ENCODE measurements at regions not wholly inside any gene's neighbourhood (a gene's known extent, or its start where the extent isn't known, plus 50 kb on each side); places are given as distances from the start of the nearest gene placed in this dataset.

DNA sequence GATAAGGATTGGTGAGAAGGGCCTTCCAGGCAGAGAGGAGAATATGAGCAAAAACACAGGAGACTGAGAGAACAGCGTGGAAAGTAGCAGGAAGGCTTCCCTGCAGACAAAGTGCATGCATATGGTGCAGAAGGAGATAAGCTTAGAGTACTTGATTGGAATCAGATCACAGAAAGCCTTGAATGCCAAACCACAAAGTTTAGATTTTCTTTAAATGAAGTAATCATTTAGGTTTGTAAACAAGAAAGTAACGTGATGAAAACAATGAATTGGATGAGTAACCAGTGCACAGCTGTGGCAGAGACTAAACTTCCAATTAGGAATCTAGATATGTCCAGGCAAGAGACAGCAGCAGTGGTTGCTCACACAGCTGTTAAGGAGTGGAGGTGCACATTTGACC, 83.8 kb upstream of the C1QTNF7 start:
- Histone ChIP-seq H3K79me2 (ENCODE audit: insufficient read depth, low read length) (no peaks in the 10 kb centered on the region), H3K27ac (ENCODE audit: low read depth, low read length) (no peak overlapping the region), H3K9me2 (replicated peaks; ENCODE audit: insufficient read depth, low read length) (no peaks in the 10 kb centered on the region), H3K4me2 (ENCODE audit: low read depth, low read length, poor library complexity, severe bottlenecking) (no peak overlapping the region), H3K9me3 (ENCODE audit: insufficient read depth, low read length) (no peaks in the 10 kb centered on the region), H3F3A (ENCODE audit: insufficient read depth) (no peaks in the 10 kb centered on the region), H3K36me3 (ENCODE audit: low read length) (no peaks in the 10 kb centered on the region), H2AFZ (ENCODE audit: low read depth, low read length, severe bottlenecking) (no peak overlapping the region), H3K9ac (ENCODE audit: low read length) (no peak overlapping the region), H3K4me3 (ENCODE audit: insufficient read depth, low read length, poor library complexity, severe bottlenecking) (no peak overlapping the region), H4K20me1 (ENCODE audit: low read depth, low read length) (no peaks in the 10 kb centered on the region), H3K27me3 (ENCODE audit: low read length) (no peaks in the 10 kb centered on the region)
- TF ChIP-seq, protein P1, sequence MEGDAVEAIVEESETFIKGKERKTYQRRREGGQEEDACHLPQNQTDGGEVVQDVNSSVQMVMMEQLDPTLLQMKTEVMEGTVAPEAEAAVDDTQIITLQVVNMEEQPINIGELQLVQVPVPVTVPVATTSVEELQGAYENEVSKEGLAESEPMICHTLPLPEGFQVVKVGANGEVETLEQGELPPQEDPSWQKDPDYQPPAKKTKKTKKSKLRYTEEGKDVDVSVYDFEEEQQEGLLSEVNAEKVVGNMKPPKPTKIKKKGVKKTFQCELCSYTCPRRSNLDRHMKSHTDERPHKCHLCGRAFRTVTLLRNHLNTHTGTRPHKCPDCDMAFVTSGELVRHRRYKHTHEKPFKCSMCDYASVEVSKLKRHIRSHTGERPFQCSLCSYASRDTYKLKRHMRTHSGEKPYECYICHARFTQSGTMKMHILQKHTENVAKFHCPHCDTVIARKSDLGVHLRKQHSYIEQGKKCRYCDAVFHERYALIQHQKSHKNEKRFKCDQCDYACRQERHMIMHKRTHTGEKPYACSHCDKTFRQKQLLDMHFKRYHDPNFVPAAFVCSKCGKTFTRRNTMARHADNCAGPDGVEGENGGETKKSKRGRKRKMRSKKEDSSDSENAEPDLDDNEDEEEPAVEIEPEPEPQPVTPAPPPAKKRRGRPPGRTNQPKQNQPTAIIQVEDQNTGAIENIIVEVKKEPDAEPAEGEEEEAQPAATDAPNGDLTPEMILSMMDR (IDR thresholded peaks at IDR 0.05; ENCODE audit: insufficient read depth, low read length, poor library complexity, severe bottlenecking): no peak
- no peak for TF ChIP-seq EZH2phosphoT487 (conservative IDR thresholded peaks at IDR 0.05; ENCODE audit: low read length)

DNA sequence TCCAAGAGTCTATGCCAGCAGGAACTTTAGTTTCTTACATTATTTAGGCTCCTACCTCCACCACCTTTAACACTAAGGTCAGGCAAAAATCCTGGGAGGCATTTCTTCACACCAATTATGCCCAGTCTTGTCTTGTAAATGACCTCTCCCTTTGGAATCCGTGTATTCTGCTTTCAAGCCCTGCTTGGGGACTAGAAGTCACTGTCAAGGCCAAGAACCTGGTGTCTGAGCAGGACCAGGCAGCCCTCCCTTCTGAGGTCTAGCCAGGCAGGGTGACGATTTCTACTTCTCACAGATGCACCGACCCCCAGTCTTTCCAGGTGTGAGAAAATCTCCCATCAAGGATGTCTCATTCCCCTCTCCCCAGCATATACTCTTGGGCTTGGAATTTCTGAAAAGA, 82.7 kb upstream of the C1QTNF7 start:
- Histone ChIP-seq H3K4me3 (ENCODE audit: insufficient read depth, low read length, poor library complexity, severe bottlenecking) (no peak overlapping the region), H2AFZ (ENCODE audit: low read depth, low read length, severe bottlenecking) (no peak overlapping the region), H3K9me3 (ENCODE audit: insufficient read depth, low read length) (no peaks in the 10 kb centered on the region), H3K27me3 (ENCODE audit: low read length) (no peaks in the 10 kb centered on the region), H4K20me1 (ENCODE audit: low read depth, low read length) (no peaks in the 10 kb centered on the region), H3F3A (ENCODE audit: insufficient read depth) (no peaks in the 10 kb centered on the region), H3K36me3 (ENCODE audit: low read length) (no peaks in the 10 kb centered on the region), H3K27ac (ENCODE audit: low read depth, low read length) (no peak overlapping the region), H3K9me2 (replicated peaks; ENCODE audit: insufficient read depth, low read length) (no peaks in the 10 kb centered on the region), H3K79me2 (ENCODE audit: insufficient read depth, low read length) (no peaks in the 10 kb centered on the region), H3K9ac (ENCODE audit: low read length) (no peak overlapping the region), H3K4me2 (ENCODE audit: low read depth, low read length, poor library complexity, severe bottlenecking) (no peak overlapping the region)
- TF ChIP-seq, protein P1 (IDR thresholded peaks at IDR 0.05; ENCODE audit: insufficient read depth, low read length, poor library complexity, severe bottlenecking): no peak
- no peak for TF ChIP-seq EZH2phosphoT487 (conservative IDR thresholded peaks at IDR 0.05; ENCODE audit: low read length)

DNA sequence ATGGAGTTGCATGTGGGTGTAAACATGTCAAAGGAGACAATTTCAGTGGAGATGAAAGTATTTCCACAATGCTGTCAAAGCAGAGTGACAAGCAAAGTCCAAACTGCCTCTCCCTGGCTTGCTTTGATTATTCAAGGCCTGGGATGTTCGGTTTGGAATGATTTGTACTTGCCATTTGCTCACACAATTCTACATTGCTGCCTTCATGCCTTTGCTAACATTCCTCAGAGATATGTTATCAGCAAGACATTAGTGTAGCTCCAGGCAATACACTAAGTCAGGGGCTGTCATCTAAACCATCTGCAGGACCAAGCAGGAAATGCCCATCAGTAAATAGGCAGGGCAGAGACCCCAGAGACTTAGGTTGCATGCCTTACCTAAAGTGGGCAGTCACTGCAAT, 79.6 kb upstream of the C1QTNF7 start:
- Histone ChIP-seq H3K27me3 (ENCODE audit: low read length) (no peaks in the 10 kb centered on the region), H3K4me3 (ENCODE audit: insufficient read depth, low read length, poor library complexity, severe bottlenecking) (no peak overlapping the region), H3K79me2 (ENCODE audit: insufficient read depth, low read length) (no peaks in the 10 kb centered on the region), H3K36me3 (ENCODE audit: low read length) (no peaks in the 10 kb centered on the region), H3K4me2 (ENCODE audit: low read depth, low read length, poor library complexity, severe bottlenecking) (no peak overlapping the region), H3K9me3 (ENCODE audit: insufficient read depth, low read length) (no peaks in the 10 kb centered on the region), H3F3A (ENCODE audit: insufficient read depth) (no peaks in the 10 kb centered on the region), H2AFZ (ENCODE audit: low read depth, low read length, severe bottlenecking) (no peak overlapping the region), H3K9me2 (replicated peaks; ENCODE audit: insufficient read depth, low read length) (no peaks in the 10 kb centered on the region), H3K9ac (ENCODE audit: low read length) (no peak overlapping the region), H3K27ac (ENCODE audit: low read depth, low read length) (no peak overlapping the region), H4K20me1 (ENCODE audit: low read depth, low read length) (no peaks in the 10 kb centered on the region)
- TF ChIP-seq EZH2phosphoT487 (conservative IDR thresholded peaks at IDR 0.05; ENCODE audit: low read length): no peak

DNA sequence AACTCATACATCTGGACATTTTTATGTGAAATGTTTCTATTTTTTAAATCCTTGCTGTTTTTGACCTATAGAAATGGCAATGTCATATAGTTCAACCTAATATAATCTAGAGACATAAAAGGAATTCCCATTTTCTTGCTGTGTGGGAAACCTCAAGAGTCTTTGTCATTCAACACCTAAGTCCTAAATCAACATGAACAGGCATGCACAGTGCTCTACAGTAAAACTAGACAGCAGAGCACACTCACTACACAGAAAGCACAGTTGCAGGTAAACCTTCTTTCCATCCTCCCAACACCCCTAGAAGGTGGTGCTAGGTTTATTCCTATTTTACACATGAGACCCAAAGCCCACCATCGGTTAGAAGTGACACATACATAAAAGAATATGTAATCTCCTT, 79.1 kb upstream of the C1QTNF7 start:
- Histone ChIP-seq H3K4me2 (ENCODE audit: low read depth, low read length, poor library complexity, severe bottlenecking) (no peak overlapping the region), H3F3A (ENCODE audit: insufficient read depth) (no peaks in the 10 kb centered on the region), H3K79me2 (ENCODE audit: insufficient read depth, low read length) (no peaks in the 10 kb centered on the region), H4K20me1 (ENCODE audit: low read depth, low read length) (no peaks in the 10 kb centered on the region), H3K4me3 (ENCODE audit: insufficient read depth, low read length, poor library complexity, severe bottlenecking) (no peak overlapping the region), H3K9me3 (ENCODE audit: insufficient read depth, low read length) (no peaks in the 10 kb centered on the region), H3K27ac (ENCODE audit: low read depth, low read length) (no peak overlapping the region), H2AFZ (ENCODE audit: low read depth, low read length, severe bottlenecking) (no peak overlapping the region), H3K9me2 (replicated peaks; ENCODE audit: insufficient read depth, low read length) (no peaks in the 10 kb centered on the region), H3K9ac (ENCODE audit: low read length) (no peak overlapping the region), H3K36me3 (ENCODE audit: low read length) (no peaks in the 10 kb centered on the region), H3K27me3 (ENCODE audit: low read length) (no peaks in the 10 kb centered on the region)
- TF ChIP-seq, protein P1 (IDR thresholded peaks at IDR 0.05; ENCODE audit: insufficient read depth, low read length, poor library complexity, severe bottlenecking): no peak
- TF ChIP-seq EZH2phosphoT487 (conservative IDR thresholded peaks at IDR 0.05; ENCODE audit: low read length): no peak

Measured in SU-DHL-6 (cell line).